ENCODE measurements at regions not wholly inside any gene's neighbourhood (a gene's known extent, or its start where the extent isn't known, plus 50 kb on each side); places are given as distances from the start of the nearest gene placed in this dataset.

GRCh38 chr2:107412981-107413380 is 413.7 kb upstream of the RGPD4 start:
- 51% methylated on average over 2 of the region's 2 CpGs for WGBS
- intact Hi-C loops (cut with DNase I) = no loop called here
- no peak for DNase-seq (ENCODE audit: extremely low spot score)
- Histone ChIP-seq H3K4me3 (no peak overlapping the region), H3K27ac (replicated peaks in 1 of 4) (no peak overlapping the region), H3K27me3 (no peaks in the 10 kb centered on the region), H3K9me3 (no peaks in the 10 kb centered on the region), H3K36me3 (no peaks in the 10 kb centered on the region), H3K4me1 (peaks cover 0 to 18% (median 0%) of the 10 kb centered on the region in 4 donors)
- TF ChIP-seq POLR2A (IDR thresholded peaks at IDR 0.05; ENCODE audit: low read depth) (no peak), EP300 (IDR thresholded peaks at IDR 0.05) (no peak), CTCF (IDR thresholded peaks at IDR 0.05) (no peak), POLR2AphosphoS5 (IDR thresholded peaks at IDR 0.05) (no peak)

DNA sequence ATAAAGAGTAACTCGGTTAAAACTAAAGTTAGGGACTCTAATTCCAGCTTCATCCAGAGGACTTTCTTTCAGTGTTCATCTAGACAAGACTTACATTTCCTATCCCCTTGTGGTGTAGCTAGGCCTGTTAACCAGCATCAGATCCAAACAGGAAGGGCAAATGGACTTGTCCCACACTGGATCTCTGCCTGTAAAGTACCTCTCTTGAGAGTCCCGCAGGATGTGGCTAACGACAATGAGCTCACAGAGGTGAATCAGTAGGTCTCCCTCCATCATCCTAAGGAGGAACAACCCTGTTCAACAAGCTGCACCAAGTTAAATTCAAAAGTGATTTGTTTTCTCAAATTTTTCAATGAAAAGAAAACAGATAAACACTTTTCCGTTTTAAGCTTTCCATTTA is 412.3 kb upstream of the RGPD4 start:
- no peak for DNase-seq (ENCODE audit: extremely low spot score)
- intact Hi-C loops (cut with DNase I) = no loop called here
- Histone ChIP-seq H3K27ac (replicated peaks in 1 of 4) (no peak overlapping the region), H3K36me3 (no peaks in the 10 kb centered on the region), H3K4me1 (peaks cover 0 to 22% (median 7%) of the 10 kb centered on the region in 4 donors), H3K9me3 (no peaks in the 10 kb centered on the region), H3K27me3 (no peaks in the 10 kb centered on the region), H3K4me3 (no peak overlapping the region)
- no peak for TF ChIP-seq EP300 (IDR thresholded peaks at IDR 0.05)
- TF ChIP-seq POLR2A (IDR thresholded peaks at IDR 0.05; ENCODE audit: low read depth) = no peak
- TF ChIP-seq CTCF (IDR thresholded peaks at IDR 0.05) = no peak
- no peak for TF ChIP-seq POLR2AphosphoS5 (IDR thresholded peaks at IDR 0.05)
- WGBS = 94% methylated on average over 4 of the region's 4 CpGs

DNA sequence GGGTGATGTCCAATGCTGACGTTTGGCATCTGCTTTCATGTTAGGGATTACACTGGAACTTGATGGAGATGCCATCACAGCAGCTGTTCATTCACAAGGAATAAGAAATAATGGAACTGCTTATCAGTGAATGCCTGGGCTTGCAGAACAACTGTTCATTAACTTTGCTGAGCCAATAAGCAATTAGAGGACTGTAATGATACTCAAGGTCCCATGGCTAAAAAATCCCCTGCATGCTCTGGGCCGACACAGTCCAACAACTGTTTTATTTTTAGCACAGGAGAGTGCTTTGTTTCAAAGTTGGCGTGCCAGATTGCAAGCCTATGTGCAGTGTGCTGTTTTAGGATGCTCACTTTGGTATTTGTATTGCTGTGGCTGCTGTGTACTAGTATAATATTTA is 408.0 kb upstream of the RGPD4 start:
- 28% methylated on average over 3 of the region's 3 CpGs for WGBS
- Histone ChIP-seq H3K27ac (replicated peaks in 1 of 4) (no peak overlapping the region), H3K36me3 (no peaks in the 10 kb centered on the region), H3K27me3 (no peaks in the 10 kb centered on the region), H3K4me3 (no peak overlapping the region), H3K4me1 (peaks cover 0 to 8% (median 5%) of the 10 kb centered on the region in 4 donors), H3K9me3 (no peaks in the 10 kb centered on the region)
- intact Hi-C loops (cut with DNase I) = no loop called here
- TF ChIP-seq EP300 (IDR thresholded peaks at IDR 0.05) (no peak), CTCF (IDR thresholded peaks at IDR 0.05) (no peak), POLR2A (IDR thresholded peaks at IDR 0.05; ENCODE audit: low read depth) (no peak), POLR2AphosphoS5 (IDR thresholded peaks at IDR 0.05) (no peak)
- no peak for DNase-seq (ENCODE audit: extremely low spot score)

GRCh38 chr2:107419191-107419590 is 407.5 kb upstream of the RGPD4 start:
- Histone ChIP-seq H3K9me3 (no peaks in the 10 kb centered on the region), H3K27me3 (no peaks in the 10 kb centered on the region), H3K27ac (replicated peaks in 1 of 4) (no peak overlapping the region), H3K36me3 (no peaks in the 10 kb centered on the region), H3K4me1 (peaks cover 0 to 8% (median 5%) of the 10 kb centered on the region in 4 donors), H3K4me3 (no peak overlapping the region)
- DNase-seq (ENCODE audit: extremely low spot score) = no peak
- TF ChIP-seq EP300 (IDR thresholded peaks at IDR 0.05) (no peak), CTCF (IDR thresholded peaks at IDR 0.05) (no peak), POLR2A (IDR thresholded peaks at IDR 0.05; ENCODE audit: low read depth) (no peak), POLR2AphosphoS5 (IDR thresholded peaks at IDR 0.05) (no peak)
- intact Hi-C loops (cut with DNase I) = no loop called here
- 77% methylated on average over 1 of the region's 1 CpG for WGBS

DNA sequence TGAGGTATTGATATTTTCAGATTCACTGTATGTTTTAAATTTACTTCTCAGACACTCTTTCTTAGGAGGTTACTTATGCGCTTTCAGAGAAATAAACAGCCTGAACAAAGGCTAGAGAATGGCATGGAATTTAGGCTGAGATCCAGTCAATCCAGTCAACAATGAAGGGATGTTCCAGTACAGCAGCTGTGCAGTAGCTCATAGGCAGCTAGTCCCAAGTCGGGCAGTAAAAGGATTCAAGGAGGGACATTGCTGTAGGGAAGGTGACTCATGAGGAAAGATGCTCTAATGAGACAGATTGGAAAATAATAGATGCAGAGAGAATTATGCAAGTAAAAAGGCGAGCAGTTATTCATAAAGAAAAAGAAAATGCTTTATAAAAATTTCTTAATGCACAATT is 397.9 kb upstream of the RGPD4 start:
- Histone ChIP-seq H3K9me3 (no peaks in the 10 kb centered on the region), H3K4me3 (no peak overlapping the region), H3K27me3 (no peaks in the 10 kb centered on the region), H3K27ac (replicated peaks in 1 of 4) (no peak overlapping the region), H3K36me3 (no peaks in the 10 kb centered on the region), H3K4me1 (no peaks in the 10 kb centered on the region)
- no peak for TF ChIP-seq POLR2AphosphoS5 (IDR thresholded peaks at IDR 0.05)
- TF ChIP-seq CTCF (IDR thresholded peaks at IDR 0.05) = no peak
- 76% methylated on average over 3 of the region's 3 CpGs for WGBS
- intact Hi-C loops (cut with DNase I) = no loop called here
- DNase-seq (ENCODE audit: extremely low spot score) = no peak

Data from esophagus muscularis mucosa (tissue), 4 donors.